HG03280 (cell line): ENCODE measurements at regions not wholly inside any gene's neighbourhood (a gene's known extent, or its start where the extent isn't known, plus 50 kb on each side); places are given as distances from the start of the nearest gene placed in this dataset.
"Not testable (repeated sequence)": the region's sequence is repeated elsewhere in the genome, so short reads cannot be mapped to it uniquely, and the experiment has no call there.

ENCODE experiments used
- ATAC-seq: cut with Tn5 transposase; IDR thresholded peaks from one replicate; pipeline ENCODE4 v1.9.1; 2021; ENCODE audit warnings: mild to moderate bottlenecking, moderate library complexity; ENCODE audit not compliant: unreplicated experiment

GRCh38 chr1:191306916-191307315, 829.3 kb upstream of the BRINP3 start:
- ATAC-seq, result no peak

- no peak for ATAC-seq
Observed at GRCh38 chr1:191320062-191320461, 838.2 kb upstream of the RGS18 start.

- no peak for ATAC-seq
Observed at GRCh38 chr1:191327868-191328267, 830.4 kb upstream of the RGS18 start.

GRCh38 chr1:191343816-191344215, 814.4 kb upstream of the RGS18 start:
- no peak for ATAC-seq

GRCh38 chr1:191346381-191346780, 811.9 kb upstream of the RGS18 start:
- ATAC-seq, result no peak

GRCh38 chr1:191348328-191348727, 809.9 kb upstream of the RGS18 start:
- ATAC-seq, result no peak

GRCh38 chr1:191350938-191351337, 807.3 kb upstream of the RGS18 start:
- no peak for ATAC-seq

GRCh38 chr1:191358724-191359123, 799.5 kb upstream of the RGS18 start:
- no peak for ATAC-seq

- no peak for ATAC-seq
Observed at GRCh38 chr1:191366686-191367085, 791.6 kb upstream of the RGS18 start.

GRCh38 chr1:191368891-191369654, 789.2 kb upstream of the RGS18 start:
- no peak for ATAC-seq

GRCh38 chr1:191371626-191372025, 786.6 kb upstream of the RGS18 start:
- ATAC-seq, result no peak

GRCh38 chr1:191388283-191388682, 770.0 kb upstream of the RGS18 start:
- no peak for ATAC-seq

- ATAC-seq, result no peak
Observed at GRCh38 chr1:191396622-191397021, 761.6 kb upstream of the RGS18 start.

GRCh38 chr1:191398551-191398950, 759.7 kb upstream of the RGS18 start:
- no peak for ATAC-seq

GRCh38 chr1:191405417-191405816, 752.8 kb upstream of the RGS18 start:
- ATAC-seq, result no peak

- no peak for ATAC-seq
Observed at GRCh38 chr1:191414981-191415640, 743.2 kb upstream of the RGS18 start.

- no peak for ATAC-seq
Observed at GRCh38 chr1:191419842-191420241, 738.4 kb upstream of the RGS18 start.

GRCh38 chr1:191427593-191427992, 730.7 kb upstream of the RGS18 start:
- ATAC-seq, result no peak

- ATAC-seq, result no peak
Observed at GRCh38 chr1:191432817-191433216, 725.4 kb upstream of the RGS18 start.

- ATAC-seq, result no peak
Observed at GRCh38 chr1:191438979-191439378, 719.3 kb upstream of the RGS18 start.

GRCh38 chr1:191448279-191448678, 710.0 kb upstream of the RGS18 start:
- not testable (repeated sequence) for ATAC-seq

GRCh38 chr1:191452586-191452985, 705.7 kb upstream of the RGS18 start:
- ATAC-seq, result no peak

- ATAC-seq, result no peak
Observed at GRCh38 chr1:191453487-191453886, 704.8 kb upstream of the RGS18 start.
